ENCODE measurements at regions not wholly inside any gene's neighbourhood (a gene's known extent, or its start where the extent isn't known, plus 50 kb on each side); places are given as distances from the start of the nearest gene placed in this dataset.
"Not testable (repeated sequence)": the region's sequence is repeated elsewhere in the genome, so short reads cannot be mapped to it uniquely, and the experiment has no call there.

- DNase-seq = no peak
Measured at GRCh38 chr10:130929422-130930325, 381.8 kb downstream of the TCERG1L start.

GRCh38 chr10:130930821-130931220, 380.7 kb downstream of the TCERG1L start:
- DNase-seq = no peak

DNA sequence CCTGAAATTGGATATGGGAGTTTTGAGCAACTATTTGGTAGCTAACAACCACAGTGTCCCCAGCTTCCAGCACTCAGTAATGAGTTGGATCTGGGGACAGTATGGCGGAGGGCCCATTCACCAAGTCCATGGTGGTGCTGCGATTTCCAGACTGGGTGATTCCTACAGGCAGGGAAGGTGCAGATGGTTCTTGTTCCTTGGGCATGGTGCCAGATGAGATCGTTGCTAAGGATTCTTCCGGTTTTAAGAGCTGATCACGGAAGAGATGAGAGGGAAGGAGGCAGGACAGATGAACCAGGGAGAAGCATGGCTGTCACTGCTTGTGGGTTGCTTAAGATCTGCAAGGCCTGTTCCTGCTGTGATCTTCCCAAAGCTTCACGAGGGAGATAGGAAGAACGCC, 380.3 kb downstream of the TCERG1L start:
- DNase-seq = no peak

- DNase-seq = no peak
Measured at GRCh38 chr10:130932326-130933007, 379.1 kb downstream of the TCERG1L start.

DNA sequence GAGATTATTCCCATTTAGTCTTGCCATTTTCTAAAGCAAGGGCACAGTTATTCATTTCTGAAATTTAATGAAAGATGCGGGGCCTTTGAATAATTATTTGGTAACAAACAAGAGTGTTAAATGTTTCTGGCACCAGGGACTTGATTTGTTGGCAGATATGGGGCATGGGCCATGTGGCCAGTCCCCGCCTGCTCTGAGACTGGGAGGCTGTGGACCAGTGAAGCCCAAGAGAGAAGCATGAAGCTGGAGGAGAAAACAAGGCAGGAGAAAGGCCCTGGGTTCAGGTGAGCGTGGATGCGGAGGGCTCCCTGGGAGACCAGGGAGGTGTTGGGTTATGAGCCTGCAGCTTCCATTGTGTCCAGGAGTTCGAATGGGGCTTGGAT, 378.5 kb downstream of the TCERG1L start:
- no peak for DNase-seq

DNA sequence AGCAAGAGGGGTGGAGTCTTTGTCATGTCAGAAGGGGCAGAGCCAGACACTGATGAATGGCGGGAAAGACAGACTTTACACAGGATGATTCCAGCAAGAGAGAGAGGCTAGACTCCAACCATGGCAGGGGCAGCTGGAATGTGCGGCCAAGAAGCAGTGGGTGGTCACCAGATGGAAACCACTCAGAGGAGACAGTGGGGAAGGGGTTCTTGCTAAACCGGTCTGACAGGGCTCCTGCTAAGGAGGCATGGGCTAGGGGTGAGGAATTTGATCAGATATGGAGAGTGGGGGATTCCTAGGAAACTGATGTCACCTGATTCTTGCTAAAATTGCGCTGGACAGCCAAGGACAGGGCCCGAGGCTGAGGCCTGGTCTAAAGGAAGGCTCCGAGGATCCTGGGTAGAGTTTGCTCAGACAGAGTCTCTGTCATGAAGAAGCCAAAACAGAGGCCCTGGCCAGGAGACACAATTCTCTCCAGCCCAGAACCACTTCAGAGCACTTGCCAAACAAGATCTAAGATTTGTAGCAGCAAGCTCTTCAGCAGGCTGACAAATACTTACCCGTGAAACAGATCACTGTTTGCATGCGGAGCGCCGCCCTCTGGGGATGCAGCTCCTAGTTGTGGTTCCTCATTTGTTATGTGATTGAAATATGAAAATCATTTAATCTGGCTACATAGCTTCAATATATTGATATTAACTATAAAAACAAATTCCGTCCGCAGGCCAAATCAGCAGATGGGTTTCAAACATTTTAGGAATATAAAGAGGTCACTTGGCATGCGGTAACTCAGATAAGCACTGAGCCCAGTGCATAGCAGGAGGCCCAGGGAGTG, 377.0 kb downstream of the TCERG1L start:
- no peak for DNase-seq

DNA sequence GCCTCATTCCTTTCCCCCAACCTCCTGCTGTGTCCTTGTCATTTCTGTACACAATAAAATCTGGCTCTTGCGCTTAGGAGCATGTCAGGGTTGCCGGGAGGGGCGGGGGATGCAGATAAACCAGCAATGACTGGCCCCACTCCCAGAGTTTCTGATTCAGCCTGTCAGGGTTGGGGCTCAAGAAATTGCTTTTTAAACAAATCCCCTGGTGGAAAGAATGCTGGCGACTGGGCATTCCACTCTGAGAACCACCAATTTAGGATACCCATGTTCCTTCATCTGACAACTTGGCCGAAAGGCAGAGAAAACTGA, 376.4 kb downstream of the TCERG1L start:
- no peak for DNase-seq

DNA sequence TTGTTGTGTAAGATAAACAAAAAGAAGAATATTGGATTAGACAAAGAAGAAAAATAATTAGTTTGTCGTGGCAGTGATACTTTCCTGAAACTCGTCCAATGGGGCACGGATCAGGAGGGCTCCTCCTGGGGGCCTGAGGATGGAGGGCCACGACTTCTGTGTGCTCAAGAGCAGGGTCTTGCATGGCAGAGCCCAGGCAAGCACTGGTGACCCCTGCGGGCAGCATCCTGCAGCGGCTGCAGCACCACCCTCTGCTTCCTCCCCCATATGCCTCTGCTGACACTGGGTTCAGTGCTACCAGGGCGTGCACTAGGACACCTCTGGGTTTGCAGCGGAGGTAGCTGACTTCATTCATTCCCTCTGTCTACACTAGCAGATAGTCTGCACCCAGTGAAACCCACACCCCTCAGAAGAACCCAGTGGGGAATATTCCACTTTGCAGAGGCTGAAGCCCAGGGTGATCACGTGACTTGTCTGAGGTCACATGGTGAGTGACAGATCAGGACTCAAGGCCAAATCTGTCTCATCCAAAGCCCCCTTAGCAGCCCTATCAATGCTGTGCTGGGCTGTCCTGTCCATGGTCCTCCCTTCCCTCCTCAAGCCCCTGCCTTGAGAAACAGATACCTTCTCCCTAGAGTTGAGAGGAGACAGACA, 375.5 kb downstream of the TCERG1L start:
- no peak for DNase-seq

DNA sequence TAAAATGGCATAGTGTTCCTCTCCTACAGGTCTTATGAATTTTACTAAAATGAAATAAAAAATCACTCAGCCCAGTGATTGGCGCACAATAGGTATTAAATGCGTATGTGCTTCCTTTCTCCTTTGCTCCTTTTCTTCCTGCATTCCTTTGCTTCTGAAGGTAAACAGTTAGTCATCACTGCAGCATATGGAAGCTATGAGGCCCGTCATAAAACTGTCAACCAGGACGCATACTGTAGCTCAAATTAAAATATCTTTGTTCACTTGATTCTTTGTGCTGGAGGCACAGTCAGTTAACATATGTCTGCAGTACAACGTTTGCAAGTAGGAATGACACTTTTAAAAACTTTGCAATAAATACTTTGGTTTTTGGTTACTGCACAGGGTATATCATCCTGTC, 374.7 kb downstream of the TCERG1L start:
- no peak for DNase-seq

DNA sequence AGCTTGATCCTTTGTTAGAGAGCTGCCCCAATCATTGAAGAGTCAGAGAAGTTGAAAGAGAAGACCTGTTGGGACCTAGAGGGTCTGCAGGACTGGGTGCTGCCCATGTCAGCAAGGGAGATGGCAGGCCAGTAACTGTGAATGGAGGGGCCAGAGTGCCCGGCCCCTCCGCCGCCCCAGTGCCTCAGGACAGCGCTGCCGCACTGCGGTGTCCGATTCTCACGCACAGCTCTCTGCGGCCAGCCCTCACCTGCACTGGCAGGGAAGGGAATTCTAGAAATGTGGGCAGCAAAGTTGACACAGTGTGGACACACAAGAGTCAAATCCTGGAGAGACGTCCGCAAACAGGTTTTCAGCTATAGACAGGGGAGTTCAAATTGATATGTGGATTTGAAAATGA, 373.5 kb downstream of the TCERG1L start:
- no peak for DNase-seq

- not testable (repeated sequence) for DNase-seq
Measured at GRCh38 chr10:130938891-130939290, 372.6 kb downstream of the TCERG1L start.

GRCh38 chr10:130941886-130942285, 369.6 kb downstream of the TCERG1L start:
- no peak for DNase-seq

- DNase-seq = no peak
Measured at GRCh38 chr10:130952086-130952485, 359.4 kb downstream of the TCERG1L start.

- no peak for DNase-seq
Measured at GRCh38 chr10:130954326-130954905, 357.1 kb downstream of the TCERG1L start.

DNA sequence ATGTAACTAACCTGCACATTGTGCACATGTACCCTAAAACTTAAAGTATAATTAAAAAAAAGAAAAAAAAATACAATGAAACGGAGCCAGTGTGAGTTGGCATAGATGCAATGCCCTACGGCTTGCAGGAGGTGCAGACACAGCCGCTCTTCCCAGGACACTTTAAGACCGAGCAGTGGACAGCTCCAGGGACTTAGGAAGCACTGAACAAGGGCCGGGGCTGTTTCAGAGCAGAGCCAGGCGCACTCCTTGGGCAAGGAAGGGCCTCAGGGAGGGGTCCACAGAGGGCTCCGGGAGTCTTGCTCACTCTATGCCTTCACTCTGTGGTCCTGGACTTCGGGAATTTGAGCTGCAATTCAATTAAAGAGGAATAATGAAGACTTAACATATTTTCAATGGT, 355.3 kb downstream of the TCERG1L start:
- no peak for DNase-seq

DNA sequence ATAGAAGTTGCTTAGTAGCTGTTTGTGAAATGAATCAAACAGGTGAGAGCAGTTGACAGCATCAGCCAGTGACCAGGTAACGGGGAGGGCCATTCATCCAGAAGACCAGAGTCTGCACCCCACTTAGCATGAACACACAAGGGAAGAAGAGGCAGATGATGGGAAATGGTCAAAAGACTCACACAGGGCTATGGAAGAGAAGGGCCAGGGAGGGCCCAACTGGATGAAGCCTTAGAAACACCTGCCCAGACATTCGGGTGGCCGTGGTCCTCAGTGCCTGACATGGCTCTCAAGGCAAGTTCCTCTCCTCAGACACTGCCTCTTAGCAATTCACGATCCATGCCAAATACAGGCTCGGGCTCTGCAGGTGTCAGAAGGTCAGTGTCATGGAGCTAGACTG, 354.1 kb downstream of the TCERG1L start:
- no peak for DNase-seq

DNA sequence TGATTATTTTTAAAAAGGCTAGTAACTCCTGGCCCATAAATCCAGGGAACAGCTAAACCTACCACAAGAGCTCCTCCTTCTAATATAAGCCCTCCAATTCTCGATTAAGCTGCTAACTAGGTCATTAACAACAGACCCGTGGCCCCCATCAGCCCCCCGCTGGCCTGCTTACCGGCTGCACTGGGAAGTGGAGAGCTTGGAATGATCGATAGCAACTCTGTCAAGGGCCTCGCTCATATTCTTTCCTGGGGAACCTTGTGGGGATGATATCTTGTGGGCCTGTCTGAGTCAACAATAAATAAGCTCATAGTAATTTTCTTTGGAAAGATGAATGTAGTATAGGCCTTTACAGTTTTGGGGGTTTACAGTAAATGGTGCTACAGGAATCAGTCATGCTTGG, 353.5 kb downstream of the TCERG1L start:
- no peak for DNase-seq

DNA sequence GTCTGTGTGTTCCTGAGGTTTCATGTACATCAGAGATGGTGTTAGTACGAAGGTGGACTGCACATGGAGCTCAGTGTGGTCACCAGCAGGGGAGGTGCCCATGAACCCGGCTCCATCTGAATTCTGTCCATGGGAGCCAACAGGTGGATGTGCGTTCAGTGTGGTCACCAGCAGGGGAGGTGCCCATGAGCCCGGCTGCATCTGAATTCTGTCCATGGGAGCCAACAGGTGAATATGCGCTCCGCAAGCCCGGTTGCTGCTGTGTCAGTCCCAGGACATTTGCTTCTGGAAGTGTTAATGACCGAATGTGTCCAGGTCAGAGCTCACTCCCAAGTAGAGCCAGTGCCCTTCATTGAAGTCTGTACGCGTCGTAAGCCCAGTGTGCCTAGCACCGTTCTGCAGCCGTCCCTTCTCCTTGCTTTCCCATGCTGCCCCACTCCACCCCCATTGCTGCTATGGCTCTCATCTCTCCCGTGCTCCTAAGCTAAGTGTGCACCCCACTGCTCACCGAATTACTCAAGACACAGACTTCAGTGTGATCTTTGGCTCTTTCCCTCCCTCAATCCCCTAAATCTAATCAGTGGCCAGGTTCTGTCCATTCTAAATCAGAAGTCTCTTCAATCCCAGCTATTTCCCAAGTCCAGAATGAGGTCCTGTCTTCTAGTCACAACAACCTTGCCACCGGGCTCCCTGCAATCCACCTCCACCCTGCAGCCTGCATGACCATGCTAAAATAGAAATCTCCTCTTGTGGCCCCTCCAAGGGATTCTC, 352.4 kb downstream of the TCERG1L start:
- no peak for DNase-seq

- DNase-seq = no peak
Measured at GRCh38 chr10:130959752-130960195, 351.7 kb downstream of the TCERG1L start.

DNA sequence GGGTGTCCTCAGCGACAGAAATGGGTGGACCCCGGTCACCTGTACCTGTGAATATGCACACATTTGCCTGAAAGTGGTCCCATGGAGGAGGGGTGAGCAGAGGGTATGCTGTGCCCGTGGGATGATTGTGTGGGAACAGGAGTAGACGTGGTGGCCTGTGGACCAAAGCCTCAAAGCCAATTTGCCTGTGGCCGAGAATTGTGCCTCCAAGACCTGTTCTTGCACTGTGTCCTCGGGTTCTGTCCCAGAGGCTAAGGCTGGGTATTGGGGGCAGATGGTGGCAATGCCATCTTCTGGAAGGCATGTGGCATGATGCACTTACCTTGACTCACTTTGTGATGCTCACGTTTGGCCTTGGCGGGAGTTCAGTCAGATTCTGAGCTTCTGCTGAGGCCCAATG, 351.0 kb downstream of the TCERG1L start:
- no peak for DNase-seq

GRCh38 chr10:130961506-130962239, 349.8 kb downstream of the TCERG1L start:
- DNase-seq = no peak

Measured in CD4-positive, alpha-beta T cell treated with Interferon alpha-2 for 1 hour (primary cell).